Endodermal cell (in vitro differentiated cells): ENCODE measurements at regions not wholly inside any gene's neighbourhood (a gene's known extent, or its start where the extent isn't known, plus 50 kb on each side); places are given as distances from the start of the nearest gene placed in this dataset.
A peak's percentile ranks its signal among the peaks of the same experiment; 100 is the strongest.

ENCODE experiments used
- DNase-seq: peaks from one replicate; pipeline ENCODE4 v3.0.0-alpha.2; 2017
- H3K27ac ChIP-seq: 2 replicates; pipeline ENCODE4 v1.5.1; 2013; ENCODE audit warnings: mild to moderate bottlenecking, low read depth, low read length, moderate library complexity
- H3K27me3 ChIP-seq: 2 replicates; pipeline ENCODE4 v1.6.1; 2013; ENCODE audit warnings: mild to moderate bottlenecking, low read length, moderate library complexity; ENCODE audit not compliant: insufficient read depth, control insufficient read depth, poor library complexity, severe bottlenecking
- H3K36me3 ChIP-seq: 2 replicates; pipeline ENCODE4 v1.7.0; 2013; ENCODE audit warnings: mild to moderate bottlenecking, low read length, moderate library complexity; ENCODE audit not compliant: control insufficient read depth, insufficient read depth
- H3K4me1 ChIP-seq: one replicate; pipeline ENCODE4 v1.7.0; 2013; ENCODE audit warnings: low read length; ENCODE audit not compliant: control insufficient read depth, insufficient read depth
- H3K4me3 ChIP-seq: 2 replicates; pipeline ENCODE4 v1.5.1; 2013; ENCODE audit warnings: mild to moderate bottlenecking, low read length, moderate library complexity
- H3K9ac ChIP-seq: 2 replicates; pipeline ENCODE4 v1.6.1; 2013; ENCODE audit warnings: mild to moderate bottlenecking, low read length, moderate library complexity; ENCODE audit not compliant: poor library complexity, severe bottlenecking; ENCODE audit errors: extremely low read depth
- H3K9me3 ChIP-seq: 2 replicates; pipeline ENCODE4 v1.6.1; 2013; ENCODE audit warnings: mild to moderate bottlenecking, low read length, moderate library complexity; ENCODE audit not compliant: control insufficient read depth
- H3K27ac Mint-ChIP-seq: 2 replicates; pipeline ENCODE4 v1.8.0; 2020; ENCODE audit warnings: mixed read lengths
- H3K27me3 Mint-ChIP-seq: 2 replicates; pipeline ENCODE4 v1.8.0; 2021; ENCODE audit warnings: mild to moderate bottlenecking, mixed read lengths; ENCODE audit not compliant: insufficient read depth
- H3K36me3 Mint-ChIP-seq: 2 replicates; pipeline ENCODE4 v1.8.0; 2020; ENCODE audit warnings: low read depth, mixed read lengths
- H3K4me1 Mint-ChIP-seq: 2 replicates; pipeline ENCODE4 v1.8.0; 2020; ENCODE audit warnings: mixed read lengths
- H3K4me3 Mint-ChIP-seq: 2 replicates; pipeline ENCODE4 v1.8.0; 2020; ENCODE audit warnings: mild to moderate bottlenecking, moderate library complexity, mixed read lengths
- H3K9me3 Mint-ChIP-seq: 2 replicates; pipeline ENCODE4 v1.8.0; 2020; ENCODE audit warnings: mild to moderate bottlenecking, mixed read lengths
- WGBS, 2 experiments: methylation state at CpG; one replicate each; pipeline versions ENCODE4 v1.1.5 to v1.1.7; 2013; ENCODE audit warnings: missing lambda C conversion rate in 2 of 2, mixed read lengths in 1 of 2; ENCODE audit not compliant: insufficient coverage in 1 of 2, insufficient read length in 1 of 2; 5-methylcytosine and 5-hydroxymethylcytosine counted together
- TF ChIP-seq, protein P1 (sequence below): fragments of 200-600 bp; sonication (generic); conservative IDR thresholded peaks from 2 replicates; pipeline ENCODE4 v1.5.0; 2021; ENCODE audit warnings: antibody characterized with exemption, mild to moderate bottlenecking

DNA sequence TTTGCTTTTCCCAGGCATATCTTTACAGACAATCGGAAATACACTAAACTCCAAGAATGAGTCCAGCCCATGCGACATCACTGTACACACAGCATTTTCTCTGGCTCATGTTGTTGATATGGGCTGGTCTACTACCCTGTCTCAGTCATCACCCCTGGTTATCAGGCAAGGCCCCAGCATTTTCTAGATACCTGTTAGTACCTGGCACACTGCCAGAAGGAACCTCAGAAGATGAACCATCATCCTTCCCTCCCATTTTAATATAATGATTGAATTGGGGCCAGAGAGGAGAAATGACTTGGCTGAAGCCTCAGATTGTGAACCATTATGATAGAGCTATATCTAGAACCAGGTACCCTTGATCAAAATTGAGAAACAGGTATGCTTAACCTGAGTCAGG, 406.2 kb downstream of the CDH11 start:
- H3K9ac ChIP-seq, result no peak overlapping the region
- no peaks in the 10 kb centered on the region for H3K27me3 ChIP-seq
- H3K4me1 Mint-ChIP-seq, result peaks cover 4% of the 10 kb centered on the region
- no peaks in the 10 kb centered on the region for H3K9me3 ChIP-seq
- no peaks in the 10 kb centered on the region for H3K36me3 ChIP-seq
- TF ChIP-seq, protein P1, sequence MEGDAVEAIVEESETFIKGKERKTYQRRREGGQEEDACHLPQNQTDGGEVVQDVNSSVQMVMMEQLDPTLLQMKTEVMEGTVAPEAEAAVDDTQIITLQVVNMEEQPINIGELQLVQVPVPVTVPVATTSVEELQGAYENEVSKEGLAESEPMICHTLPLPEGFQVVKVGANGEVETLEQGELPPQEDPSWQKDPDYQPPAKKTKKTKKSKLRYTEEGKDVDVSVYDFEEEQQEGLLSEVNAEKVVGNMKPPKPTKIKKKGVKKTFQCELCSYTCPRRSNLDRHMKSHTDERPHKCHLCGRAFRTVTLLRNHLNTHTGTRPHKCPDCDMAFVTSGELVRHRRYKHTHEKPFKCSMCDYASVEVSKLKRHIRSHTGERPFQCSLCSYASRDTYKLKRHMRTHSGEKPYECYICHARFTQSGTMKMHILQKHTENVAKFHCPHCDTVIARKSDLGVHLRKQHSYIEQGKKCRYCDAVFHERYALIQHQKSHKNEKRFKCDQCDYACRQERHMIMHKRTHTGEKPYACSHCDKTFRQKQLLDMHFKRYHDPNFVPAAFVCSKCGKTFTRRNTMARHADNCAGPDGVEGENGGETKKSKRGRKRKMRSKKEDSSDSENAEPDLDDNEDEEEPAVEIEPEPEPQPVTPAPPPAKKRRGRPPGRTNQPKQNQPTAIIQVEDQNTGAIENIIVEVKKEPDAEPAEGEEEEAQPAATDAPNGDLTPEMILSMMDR, result no peak
- H3K4me3 ChIP-seq, result no peak overlapping the region
- peak overlapping the region; percentile 7 for H3K27ac Mint-ChIP-seq
- DNase-seq, result no peak
- H3K27ac ChIP-seq, result no peak overlapping the region
- H3K9me3 Mint-ChIP-seq, result no peaks in the 10 kb centered on the region
- no peaks in the 10 kb centered on the region for H3K36me3 Mint-ChIP-seq
- no peaks in the 10 kb centered on the region for H3K4me1 ChIP-seq
- no peak overlapping the region for H3K4me3 Mint-ChIP-seq
- no peaks in the 10 kb centered on the region for H3K27me3 Mint-ChIP-seq
- WGBS, 2 experiments, result 80 to 90% methylated on average over 1 to 2 of the region's 2 CpGs

DNA sequence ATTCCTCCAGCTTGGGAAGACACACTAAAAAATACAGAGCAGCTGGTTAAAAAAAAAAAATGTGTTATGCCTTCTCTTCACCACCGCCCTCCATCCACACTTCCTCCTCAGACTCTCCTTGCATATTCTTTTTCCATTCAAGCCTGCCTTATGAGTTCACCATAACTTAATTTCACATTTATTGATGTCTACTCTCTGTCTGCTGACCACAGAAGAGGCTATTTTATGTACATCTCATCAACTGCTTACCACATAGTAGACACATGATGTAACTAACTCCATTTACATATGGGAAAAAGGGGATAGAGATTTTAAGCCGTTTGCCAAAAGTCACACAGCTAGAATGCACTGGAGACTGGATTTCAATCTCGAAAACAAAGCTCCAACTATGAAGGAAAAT, 409.8 kb downstream of the CDH11 start:
- no peak overlapping the region for H3K4me3 ChIP-seq
- H3K9me3 ChIP-seq, result no peaks in the 10 kb centered on the region
- H3K27ac Mint-ChIP-seq, result no peak overlapping the region
- no peak overlapping the region for H3K9ac ChIP-seq
- WGBS, 2 experiments, result 84 to 100% methylated on average over 1 to 3 of the region's 3 CpGs
- H3K27me3 Mint-ChIP-seq, result no peaks in the 10 kb centered on the region
- no peak overlapping the region for H3K27ac ChIP-seq
- no peak overlapping the region for H3K4me3 Mint-ChIP-seq
- H3K36me3 ChIP-seq, result no peaks in the 10 kb centered on the region
- TF ChIP-seq, protein P1, result no peak
- H3K4me1 Mint-ChIP-seq, result peaks cover 4% of the 10 kb centered on the region
- DNase-seq, result no peak
- no peaks in the 10 kb centered on the region for H3K27me3 ChIP-seq
- no peaks in the 10 kb centered on the region for H3K36me3 Mint-ChIP-seq
- no peaks in the 10 kb centered on the region for H3K4me1 ChIP-seq
- H3K9me3 Mint-ChIP-seq, result no peaks in the 10 kb centered on the region

DNA sequence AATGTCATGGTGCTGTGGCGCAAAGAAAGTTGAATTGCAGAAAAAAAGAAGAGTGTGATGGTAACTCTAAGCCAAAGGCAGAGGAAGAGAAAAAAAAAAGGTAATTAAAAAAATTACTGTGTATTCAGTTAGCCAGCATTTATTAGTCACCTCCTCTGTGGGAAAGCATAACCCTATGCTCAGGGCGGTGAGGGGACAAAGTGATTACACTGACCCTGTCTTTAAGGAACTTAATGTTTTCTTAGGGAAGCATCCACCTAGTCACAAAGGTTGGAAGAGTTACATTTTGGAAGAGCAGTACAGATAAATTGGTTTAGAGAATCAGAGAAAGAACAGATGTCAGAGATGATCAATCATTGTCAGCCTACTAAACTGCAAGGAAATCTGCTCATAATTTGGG, 410.3 kb downstream of the CDH11 start:
- Histone ChIP-seq H3K27ac (no peak overlapping the region), H3K4me3 (no peak overlapping the region), H3K27me3 (no peaks in the 10 kb centered on the region), H3K9me3 (no peaks in the 10 kb centered on the region), H3K36me3 (no peaks in the 10 kb centered on the region), H3K9ac (no peak overlapping the region), H3K4me1 (no peaks in the 10 kb centered on the region)
- no peak for DNase-seq
- Mint-ChIP-seq H3K36me3 (no peaks in the 10 kb centered on the region), H3K4me3 (no peak overlapping the region), H3K4me1 (peaks cover 4% of the 10 kb centered on the region), H3K27me3 (no peaks in the 10 kb centered on the region), H3K9me3 (no peaks in the 10 kb centered on the region), H3K27ac (no peak overlapping the region)
- 96 to 100% methylated on average over 1 to 2 of the region's 2 CpGs for WGBS, 2 experiments
- TF ChIP-seq, protein P1, result no peak
